NCI-H524 treated with DMSO at 0.1 percent for 48 hours (cell line): ENCODE measurements at regions not wholly inside any gene's neighbourhood (a gene's known extent, or its start where the extent isn't known, plus 50 kb on each side); places are given as distances from the start of the nearest gene placed in this dataset.

Source experiments
- DNase-seq: peaks from one replicate; lab custom pipeline; 2025; lab: John Stamatoyannopoulos, UW

DNA sequence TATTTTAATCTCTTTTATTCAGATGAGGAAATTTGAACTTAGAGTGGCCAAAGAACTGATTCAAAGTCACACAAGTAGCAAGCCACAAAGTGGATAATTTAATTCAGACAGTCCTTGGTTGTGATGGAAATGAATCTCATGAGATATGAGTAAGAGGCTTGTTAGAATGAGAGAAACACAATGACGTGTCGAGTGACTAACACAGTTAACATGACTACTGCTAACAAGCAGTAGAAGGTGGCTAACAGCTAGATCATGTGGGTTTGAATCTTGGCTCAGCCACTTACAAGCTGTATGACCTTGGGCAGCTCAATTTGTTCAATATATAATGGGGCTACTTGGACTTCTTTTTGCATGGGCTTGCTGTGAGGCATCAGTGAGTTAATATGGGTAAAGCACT, 104.5 kb upstream of the LMO4 start:
- no peak for DNase-seq

DNA sequence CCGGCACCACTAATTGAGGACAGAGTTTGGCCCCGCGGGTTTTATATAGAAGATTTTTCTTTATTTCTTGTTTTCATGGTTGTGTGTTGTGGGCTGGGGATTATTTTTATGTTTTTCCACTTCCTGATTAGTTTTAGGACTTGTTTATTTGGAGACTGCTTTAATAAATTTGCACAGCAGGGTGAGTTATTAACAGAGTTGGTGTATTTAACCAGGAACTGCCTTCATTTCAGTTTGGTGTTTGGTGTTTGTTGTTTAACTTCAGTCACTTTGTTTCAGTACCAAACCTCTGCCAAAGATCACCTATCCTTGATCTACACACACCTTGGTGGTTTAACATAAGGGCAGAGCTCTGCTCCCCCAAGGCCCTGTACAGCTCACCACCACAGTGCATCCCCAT, 103.5 kb upstream of the LMO4 start:
- no peak for DNase-seq

DNA sequence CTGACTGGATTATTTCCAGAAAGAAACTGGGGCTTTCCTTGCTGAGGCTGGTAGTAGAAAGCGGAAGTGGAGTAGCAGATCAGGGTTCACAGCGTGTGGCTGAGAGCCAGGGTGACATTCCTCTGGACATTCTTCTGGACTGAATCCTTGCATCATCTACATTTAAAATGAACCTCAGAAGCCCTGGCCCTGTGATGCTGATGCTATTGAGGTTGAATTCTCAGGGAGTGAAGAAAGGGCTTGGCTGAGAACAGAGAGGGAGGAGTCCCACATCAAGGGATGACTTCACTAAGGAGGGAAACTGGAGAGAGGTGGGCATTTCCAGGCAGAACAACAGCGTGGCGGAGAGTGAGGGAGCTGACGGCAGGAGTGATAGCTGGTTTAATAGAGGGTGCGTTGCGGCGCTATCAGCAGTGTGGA, 102.3 kb upstream of the LMO4 start:
- DNase-seq, result no peak

DNA sequence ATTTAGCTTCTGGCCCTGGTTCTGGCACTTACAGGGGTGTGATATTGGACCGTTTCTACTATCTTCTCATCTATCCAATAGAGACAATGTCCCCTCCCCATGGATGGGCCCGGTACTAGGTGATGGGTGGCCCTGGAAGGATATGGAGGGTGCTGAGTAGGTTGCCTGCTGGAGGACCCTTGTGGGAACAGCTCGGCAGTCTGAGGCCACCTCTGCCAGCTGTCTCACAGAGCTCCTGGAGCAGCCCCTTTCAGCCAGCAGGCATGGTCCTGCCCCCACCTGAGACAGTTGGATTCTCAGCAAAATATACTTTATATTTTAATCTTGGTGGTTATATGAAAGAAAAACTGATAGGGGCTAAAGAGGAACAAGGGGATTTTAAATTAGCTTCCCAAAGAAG, 101.0 kb upstream of the LMO4 start:
- no peak for DNase-seq

DNA sequence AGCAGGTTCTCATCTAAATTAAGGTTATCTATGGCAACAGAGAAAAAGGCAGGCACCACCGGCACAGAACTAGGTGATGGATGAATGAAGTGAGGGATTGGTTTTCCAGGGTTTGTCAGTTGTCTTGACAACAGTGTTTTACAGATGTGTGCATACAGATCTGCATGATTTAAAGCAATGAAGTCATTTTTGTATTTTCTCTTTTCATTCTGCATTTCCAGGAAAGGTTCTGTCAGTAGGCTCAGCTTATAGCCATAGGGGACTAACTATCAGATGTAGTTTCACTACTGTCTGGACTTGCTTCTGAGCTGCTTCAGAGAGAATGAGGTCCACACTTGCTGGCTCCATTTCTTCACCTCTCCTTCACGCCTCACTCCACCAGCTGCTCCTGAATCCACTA, 98.2 kb upstream of the LMO4 start:
- DNase-seq, result no peak

DNA sequence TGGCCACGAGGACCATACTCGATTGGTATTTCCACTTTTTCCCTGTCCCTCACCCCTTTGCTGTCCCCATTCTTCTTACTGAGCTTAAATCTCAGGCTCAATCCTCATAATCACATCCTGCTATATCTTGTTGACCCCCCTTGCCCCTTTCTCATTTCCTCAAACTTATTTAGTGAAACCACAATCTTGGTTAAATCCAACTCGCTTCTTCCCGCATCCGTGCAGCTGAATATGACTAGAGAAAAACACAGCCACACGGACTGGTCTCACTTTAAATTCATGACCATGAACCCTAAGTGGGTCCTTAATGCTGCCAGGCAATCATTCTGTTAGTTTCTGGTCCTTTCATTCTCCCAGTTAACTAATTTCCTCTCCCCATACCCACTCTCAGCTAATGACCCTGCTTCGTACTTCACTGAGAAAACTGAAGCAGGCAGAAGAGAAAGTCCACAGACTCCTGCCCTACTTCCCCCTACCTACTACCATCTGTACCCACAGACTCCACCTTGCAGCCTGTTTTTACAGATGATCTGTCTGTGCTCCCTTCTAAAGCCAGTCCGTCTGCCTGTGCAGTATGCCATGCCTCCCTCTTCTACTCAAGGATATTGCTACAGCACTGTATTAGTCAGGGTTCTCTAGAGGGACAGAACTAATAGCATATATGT, 96.8 kb upstream of the LMO4 start:
- no peak for DNase-seq

DNA sequence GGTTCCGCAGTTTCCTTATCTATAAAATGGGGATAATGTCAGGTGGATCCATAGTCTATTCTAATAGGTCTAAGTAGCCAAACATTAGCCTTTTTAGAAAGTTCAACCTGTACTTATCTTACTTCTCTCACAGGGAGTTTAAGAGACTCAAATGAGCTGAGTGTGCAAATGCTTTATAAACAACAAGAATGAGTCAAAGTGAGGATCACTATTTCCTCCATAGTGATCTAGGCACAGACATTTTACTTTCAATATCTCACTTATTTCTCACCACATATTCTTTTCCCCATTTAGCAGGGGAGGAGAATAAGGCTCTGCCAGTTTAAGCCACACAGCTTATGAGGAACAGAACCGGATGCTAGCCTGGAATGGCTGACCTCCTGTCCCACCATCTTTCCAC, 92.1 kb upstream of the LMO4 start:
- no peak for DNase-seq

DNA sequence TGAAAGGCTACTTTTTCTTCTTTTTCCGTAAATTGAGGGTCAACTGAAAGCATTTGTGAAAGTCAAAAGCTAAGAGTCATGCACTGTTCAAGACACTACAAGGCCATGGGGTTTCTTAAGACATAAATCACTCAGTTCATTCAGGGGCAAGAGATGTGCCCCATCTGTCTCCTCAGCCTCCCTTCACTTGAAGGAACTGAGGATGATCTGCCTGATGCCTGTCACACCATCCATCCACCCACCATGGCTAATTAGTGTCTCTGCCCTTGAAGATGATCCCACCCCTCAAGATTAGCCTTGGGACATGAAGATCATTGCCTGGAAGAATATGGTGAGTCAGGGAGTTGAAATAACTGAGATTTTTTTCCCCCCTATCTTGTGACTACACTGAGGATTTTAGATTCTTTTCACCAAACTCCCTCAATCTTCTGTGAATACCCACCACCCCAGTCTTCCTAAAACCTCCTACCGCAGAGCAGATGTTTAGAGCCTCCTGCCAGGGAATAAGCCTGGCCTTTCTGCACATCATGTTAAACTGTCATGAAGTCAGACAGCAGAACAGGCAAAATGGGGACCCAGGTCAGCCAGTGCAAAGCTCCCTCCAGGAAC, 88.6 kb upstream of the LMO4 start:
- no peak for DNase-seq

DNA sequence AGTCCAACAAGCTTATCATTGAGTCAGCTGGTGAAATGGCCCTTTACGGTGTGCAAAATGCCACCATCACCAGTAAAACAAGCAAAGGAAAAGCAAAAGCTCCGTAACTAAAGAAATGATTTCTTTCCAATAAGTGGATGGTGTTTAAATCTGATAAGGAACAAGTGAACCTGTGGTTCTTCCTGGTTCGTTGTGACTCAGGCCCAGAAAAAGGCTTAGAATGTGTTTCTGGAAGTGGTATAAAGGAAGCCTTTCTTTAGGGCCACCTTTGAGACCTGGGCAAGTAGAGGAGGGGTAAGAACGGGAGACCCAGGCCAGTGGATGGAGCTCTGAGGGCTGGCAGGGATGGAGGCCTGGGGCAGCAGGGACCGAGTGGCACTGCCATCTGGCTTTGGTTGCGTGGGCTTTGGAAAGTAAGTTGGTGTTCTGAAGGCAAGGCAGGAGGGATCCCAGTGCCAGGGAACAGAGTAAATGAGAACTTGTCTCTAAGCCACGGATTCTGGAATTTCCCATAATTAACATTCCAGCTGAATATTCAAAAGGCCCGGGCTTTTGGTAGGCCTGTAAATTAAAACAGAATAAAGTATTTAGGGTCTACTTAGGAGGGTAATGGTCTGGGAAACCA, 87.9 kb upstream of the LMO4 start:
- no peak for DNase-seq

DNA sequence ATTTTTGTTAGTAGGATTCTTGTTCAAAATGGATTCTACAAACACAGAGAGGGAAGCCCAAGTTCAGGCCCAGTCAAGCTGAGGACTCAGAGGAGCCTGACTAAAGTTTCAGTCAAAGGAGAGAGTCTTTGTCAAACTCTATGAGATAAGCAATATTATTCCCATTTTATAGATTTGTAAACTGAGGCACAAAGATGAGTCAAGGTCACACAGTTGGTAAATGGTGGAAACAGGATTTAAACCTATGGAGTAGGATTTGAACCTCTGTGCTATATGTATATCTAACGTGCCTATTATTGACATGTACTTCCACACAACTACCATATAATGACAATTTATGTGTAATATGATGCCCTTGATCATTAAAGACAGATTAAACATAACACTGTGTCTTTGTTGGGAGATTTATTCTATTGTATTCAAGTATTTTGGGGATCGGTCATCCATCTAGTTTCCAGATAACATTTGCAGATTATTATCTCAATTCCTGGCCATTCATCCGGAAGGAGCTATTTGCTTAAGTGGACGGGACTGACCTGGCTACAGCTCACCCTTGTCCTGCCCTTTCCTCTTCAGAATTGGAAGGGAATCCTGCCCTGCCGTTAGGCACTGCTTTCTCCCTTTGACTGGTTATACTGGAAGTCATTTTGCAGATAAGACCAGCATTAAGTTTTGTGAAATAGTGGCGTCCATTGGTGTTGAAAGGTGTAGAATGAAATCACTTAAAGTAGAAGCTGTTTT, 86.1 kb upstream of the LMO4 start:
- no peak for DNase-seq

DNA sequence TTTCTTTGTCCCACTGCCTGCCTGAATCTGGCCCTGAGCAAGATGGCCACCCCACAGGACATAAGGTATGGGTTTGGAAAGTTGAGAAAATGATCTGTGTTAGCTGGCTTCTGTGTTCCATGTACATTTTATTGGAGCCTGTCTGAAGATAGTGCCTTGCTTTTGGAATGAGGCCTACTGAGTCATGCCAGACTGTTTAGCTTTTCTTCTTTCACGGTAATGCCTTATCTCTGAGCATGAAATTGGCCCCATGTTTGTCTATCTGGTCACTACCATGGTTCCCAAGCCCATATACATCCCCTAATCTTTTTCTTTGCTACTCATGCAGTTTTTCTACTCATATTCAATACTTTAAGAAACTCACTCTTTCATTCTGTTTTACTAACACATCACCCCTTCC, 85.1 kb upstream of the LMO4 start:
- DNase-seq, result no peak

DNA sequence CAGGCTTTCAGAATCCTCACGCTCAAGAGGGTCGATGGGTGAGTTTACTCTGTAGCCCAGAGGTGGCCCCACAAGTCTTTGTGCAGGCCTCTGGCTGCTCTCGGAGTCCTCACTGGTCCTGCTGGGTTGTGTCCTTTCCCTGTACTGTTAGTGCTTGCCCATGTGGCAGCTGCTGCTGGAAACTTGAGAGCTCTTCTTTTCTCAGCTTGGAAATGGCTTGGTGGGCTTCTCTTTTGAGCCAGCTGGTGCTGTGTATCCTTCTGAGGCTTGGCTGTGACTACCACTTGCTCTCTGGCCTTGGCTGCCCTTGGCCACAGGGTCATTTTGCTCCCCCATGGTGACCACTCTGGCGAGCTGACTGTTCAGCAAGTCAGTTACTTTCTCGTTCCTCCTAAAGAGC, 82.2 kb upstream of the LMO4 start:
- DNase-seq, result no peak

DNA sequence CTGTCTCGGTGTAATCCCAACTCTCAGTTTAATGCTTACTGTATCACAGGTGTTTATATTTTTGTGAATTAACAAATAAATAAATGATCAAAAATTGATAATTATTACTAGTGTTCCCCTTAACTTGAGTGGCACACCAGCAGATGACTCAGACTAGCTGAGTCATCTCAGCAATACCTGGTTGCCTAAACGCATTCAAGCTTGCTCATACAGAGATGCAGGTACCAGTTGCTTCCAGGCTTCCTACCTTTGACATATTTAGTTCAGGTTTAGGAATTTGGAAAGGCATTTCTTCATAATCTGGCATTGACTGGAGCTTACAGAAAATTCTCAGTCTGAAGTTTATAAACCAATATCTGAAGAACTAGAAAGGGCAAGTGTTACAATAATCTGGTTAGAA, 78.9 kb upstream of the LMO4 start:
- no peak for DNase-seq

DNA sequence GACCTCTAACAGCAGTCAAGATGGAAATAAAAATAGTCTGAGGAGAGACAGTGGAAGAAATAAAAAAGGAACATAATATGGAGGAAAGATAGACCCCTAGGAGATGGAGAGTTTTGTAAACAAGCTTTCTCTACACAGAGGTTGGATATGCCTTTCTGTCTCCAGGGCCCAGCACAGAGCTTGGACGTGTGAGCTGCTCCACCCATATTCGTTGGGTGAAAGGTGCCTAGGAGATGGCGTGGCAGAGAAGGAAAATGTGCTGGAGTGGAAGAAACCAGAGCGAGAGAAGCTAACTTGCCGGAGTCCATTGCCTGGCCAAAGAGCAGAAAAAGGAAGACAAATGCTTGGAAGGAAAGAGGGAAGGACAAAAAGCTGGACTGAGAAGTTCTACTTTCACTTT, 78.3 kb upstream of the LMO4 start:
- no peak for DNase-seq

DNA sequence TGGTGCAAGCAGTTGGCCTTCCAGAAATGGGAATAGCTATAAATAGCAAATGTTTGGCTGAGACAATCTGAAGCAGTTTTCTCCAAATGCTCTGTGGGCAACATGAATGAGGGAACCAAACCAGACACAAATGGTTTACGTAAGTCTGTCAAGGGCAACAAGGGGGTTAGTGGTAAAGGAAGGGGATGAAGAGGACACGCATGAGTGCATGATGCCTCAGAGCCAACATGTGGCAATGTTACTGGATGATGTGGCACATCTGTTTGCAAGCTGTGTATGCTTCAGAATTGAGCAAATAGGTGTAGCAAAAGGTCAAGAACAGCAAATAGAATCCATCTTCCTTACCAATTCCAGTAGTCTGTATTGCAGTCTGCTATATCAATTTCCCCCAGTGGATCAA, 76.3 kb upstream of the LMO4 start:
- DNase-seq, result no peak

DNA sequence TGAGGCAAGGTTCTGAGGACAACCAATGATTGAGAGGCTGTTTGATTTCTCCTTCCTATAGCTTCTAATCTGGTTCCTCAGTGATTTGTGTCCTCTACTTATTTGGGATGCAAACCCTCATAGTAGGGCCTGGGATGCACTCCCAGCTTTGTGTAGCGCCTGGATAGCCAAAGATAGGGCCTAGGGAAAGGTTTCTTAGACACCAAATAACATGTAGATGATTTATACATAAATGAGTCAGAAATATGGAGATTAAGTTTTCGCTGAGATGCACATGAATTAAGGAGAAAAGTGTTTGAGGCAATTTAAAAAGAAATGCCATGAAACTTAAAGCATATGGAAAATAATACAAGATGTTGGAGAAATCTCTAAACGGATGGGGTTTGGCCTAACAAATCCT, 66.0 kb upstream of the LMO4 start:
- no peak for DNase-seq

DNA sequence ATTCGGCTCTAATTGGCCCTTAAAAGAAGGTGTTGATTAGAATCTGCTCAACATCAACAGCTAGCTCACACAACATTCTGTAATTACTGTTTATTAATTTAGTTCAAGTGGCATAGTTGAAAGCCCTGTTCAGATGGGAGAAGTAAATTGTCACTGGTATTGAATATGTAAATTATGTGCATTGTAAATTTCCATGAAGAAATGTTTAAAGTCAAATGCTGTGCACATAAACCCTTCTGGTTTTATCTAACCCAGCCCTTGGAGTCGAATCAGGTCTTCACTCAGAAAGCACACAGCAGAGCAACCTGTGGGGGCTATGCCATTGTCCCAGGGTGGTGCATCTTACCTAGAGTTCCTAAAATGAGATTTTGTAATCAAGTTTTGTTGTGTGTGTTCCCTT, 65.4 kb upstream of the LMO4 start:
- no peak for DNase-seq

DNA sequence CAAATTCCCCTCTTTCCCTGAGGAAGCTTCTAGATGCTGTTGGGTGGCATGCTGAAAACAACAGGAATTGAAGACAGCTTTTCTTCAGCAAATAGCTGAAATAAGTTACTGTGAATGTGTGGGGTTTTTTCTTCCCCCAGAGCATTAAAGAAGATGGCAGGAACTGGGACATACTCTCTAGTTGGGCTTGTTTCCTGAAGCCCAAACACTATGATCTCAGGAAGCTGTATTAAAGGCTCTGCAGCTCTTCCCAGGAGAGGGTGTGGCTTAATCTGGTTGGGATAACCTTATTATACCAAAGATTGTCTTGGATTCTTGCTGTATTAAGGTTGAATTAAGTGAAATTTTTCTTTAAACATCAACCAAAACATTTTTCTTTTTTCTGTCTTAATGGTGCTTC, 64.9 kb upstream of the LMO4 start:
- DNase-seq, result no peak

DNA sequence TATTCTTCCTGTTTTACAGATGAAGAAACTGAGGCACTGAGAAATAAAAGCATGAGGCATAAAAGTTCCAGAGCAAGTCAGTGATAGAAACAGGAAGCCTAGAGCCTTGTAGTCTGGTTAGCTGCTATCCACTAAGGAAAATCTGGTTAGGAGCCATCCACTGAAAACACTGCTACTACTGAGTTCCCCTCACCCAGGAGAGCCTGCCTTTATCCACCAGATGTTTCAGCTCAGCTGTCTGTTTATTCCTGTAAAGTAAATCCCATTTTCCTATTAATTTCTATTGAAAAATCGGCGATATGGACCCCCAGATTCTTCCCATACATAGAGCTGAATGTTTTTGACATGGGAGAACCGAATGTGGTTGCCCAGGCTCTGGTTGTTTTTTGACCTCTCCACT, 63.7 kb upstream of the LMO4 start:
- no peak for DNase-seq

DNA sequence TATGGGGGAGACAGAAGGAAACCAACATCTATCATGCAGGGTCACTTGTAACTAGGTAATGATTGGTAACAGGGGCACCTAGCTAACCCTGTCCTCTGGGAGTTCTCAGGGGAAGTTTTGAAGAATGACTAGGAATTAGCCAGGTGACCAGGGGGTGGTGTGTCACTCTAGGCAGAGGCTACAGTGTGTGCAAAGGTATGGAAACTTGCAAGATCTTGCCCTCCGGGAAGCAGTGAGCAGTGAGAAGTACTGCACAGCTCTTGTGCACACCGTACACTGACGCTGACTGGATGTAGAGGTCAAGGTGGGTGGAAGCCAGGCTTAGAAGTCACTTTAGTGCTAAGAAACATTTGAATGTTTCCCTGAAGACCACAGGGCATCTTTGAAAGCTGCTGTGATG, 62.9 kb upstream of the LMO4 start:
- DNase-seq, result no peak

DNA sequence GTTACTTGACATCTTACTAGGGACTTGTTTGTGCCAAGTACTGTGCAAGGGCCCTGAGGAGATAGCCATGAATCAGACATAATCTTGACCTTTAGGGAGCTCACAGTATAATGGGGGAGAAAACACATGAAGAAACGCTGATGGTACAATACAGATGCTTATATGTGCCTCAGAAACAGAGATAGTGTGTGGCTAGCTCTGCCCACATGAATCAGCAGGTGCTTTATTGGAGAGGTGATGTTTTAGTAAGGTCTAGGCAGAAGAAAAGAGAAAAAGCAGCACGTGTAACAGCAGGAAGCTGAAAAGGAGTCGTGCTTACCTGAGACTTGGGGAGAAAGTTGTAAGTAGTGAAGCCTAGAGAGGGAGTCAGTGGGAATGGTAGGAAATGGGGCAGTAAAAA, 60.6 kb upstream of the LMO4 start:
- no peak for DNase-seq

DNA sequence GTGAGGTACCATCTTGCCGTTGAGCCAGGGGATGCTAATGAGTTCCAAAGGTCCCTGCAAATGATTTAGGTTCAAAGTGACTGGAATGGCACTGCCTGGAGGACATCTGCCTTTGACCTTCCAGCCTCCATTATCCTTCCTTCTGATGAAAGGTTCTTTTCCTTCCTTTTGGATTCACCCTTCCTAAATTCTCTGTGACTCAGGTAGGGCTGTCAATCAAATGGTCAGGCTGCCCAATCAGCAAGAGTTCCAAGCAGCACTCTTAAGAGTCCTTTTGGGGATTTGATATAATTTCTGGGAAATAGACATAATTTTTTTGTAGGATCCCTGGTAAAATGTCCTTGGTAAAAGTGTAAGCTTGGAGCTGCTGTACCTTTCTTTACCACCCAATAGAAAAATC, 58.8 kb upstream of the LMO4 start:
- DNase-seq, result no peak

DNA sequence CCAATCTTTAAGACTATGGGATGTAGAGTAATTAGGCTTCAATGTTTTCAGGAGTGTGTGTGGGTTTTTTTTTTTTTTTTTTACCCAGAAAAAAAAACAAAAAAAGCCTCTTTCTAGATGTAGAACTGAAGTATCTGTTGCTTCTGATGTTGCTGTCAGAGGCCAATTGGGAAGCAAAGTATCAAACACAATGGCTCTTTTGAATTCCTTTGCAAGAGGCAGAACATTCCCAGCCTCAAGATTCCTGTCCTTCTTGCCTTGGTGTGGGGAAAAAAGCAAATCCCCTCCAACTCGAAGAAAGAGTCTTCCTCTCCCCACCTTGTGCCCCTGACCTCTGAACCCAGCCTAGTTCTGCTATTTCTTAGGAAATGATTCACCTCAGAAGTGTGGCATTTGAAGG, 55.4 kb upstream of the LMO4 start:
- DNase-seq, result no peak
